C4-2B (cell line): ENCODE measurements at regions not wholly inside any gene's neighbourhood (a gene's known extent, or its start where the extent isn't known, plus 50 kb on each side); places are given as distances from the start of the nearest gene placed in this dataset.

Source experiments
- ZFX ChIP-seq: fragments of 450-650 bp; IDR thresholded peaks from 2 replicates; pipeline ENCODE4 v1.6.1; 2017
- TF ChIP-seq, protein P1 (sequence below): fragments of 450-650 bp; conservative IDR thresholded peaks from 2 replicates; pipeline ENCODE4 v1.5.1; 2017; ENCODE audit warnings: mild to moderate bottlenecking

DNA sequence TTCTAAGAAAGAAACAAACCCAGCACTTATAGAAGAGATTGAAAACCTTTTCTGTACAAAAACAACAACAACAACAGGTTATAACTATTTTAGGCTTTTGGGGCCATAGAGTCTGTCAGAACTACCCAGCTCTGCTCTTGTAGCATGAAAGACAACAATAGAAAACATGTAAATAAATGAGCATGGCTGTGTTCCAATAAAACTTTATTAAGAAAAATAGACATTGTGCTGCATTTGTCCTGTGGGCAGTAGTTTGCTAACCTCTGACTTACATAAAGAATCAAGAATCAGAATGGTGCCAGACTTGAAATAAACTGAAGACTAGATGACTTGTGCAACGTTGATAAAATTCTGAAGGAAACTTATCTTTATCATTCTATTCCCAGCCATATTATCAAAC, 617.5 kb downstream of the DIAPH3 start:
- TF ChIP-seq, protein P1, sequence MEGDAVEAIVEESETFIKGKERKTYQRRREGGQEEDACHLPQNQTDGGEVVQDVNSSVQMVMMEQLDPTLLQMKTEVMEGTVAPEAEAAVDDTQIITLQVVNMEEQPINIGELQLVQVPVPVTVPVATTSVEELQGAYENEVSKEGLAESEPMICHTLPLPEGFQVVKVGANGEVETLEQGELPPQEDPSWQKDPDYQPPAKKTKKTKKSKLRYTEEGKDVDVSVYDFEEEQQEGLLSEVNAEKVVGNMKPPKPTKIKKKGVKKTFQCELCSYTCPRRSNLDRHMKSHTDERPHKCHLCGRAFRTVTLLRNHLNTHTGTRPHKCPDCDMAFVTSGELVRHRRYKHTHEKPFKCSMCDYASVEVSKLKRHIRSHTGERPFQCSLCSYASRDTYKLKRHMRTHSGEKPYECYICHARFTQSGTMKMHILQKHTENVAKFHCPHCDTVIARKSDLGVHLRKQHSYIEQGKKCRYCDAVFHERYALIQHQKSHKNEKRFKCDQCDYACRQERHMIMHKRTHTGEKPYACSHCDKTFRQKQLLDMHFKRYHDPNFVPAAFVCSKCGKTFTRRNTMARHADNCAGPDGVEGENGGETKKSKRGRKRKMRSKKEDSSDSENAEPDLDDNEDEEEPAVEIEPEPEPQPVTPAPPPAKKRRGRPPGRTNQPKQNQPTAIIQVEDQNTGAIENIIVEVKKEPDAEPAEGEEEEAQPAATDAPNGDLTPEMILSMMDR = no peak
- no peak for TF ChIP-seq ZFX
